ENCODE measurements at regions not wholly inside any gene's neighbourhood (a gene's known extent, or its start where the extent isn't known, plus 50 kb on each side); places are given as distances from the start of the nearest gene placed in this dataset.

GRCh38 chr1:186761358-186761757 lies 67.4 kb upstream of the PLA2G4A start:
- Histone ChIP-seq H3K14ac (ENCODE audit: insufficient read length) (no peak overlapping the region), H2AK5ac (ENCODE audit: low read depth, low read length) (no peak overlapping the region), H3K4me1 (replicated peaks in 1 of 4; ENCODE audit: control insufficient read depth in 3 of 4, insufficient read depth in 4 of 4, low read length in 3 of 4) (peaks cover 0 to 3% (median 0%) of the 10 kb centered on the region in 4 experiments; a peak in 1 of 7 replicates), H3K36me3 (ENCODE audit: control insufficient read depth in 2 of 4, insufficient read depth in 4 of 4, low read length in 3 of 4) (no peaks in the 10 kb centered on the region), H3K4ac (replicated peaks; ENCODE audit: insufficient read length, low read depth, low read length) (no peak overlapping the region), H2AFZ (ENCODE audit: low read length) (no peak overlapping the region), H2BK5ac (ENCODE audit: low read depth, low read length) (no peak overlapping the region), H4K8ac (ENCODE audit: extremely low read depth, insufficient read depth, low read length) (no peak overlapping the region), H4K20me1 (replicated peaks in 1 of 2; ENCODE audit: control insufficient read depth in 1 of 2, insufficient read depth in 2 of 2, low read length in 2 of 2) (no peaks in the 10 kb centered on the region), H3K4me3 (ENCODE audit: extremely low read depth in 1 of 4, insufficient read depth in 2 of 4, low read depth in 3 of 4, low read length in 4 of 4) (no peak overlapping the region), H3K79me2 (ENCODE audit: control insufficient read depth in 1 of 2, insufficient read depth in 2 of 2, low read length in 2 of 2) (no peaks in the 10 kb centered on the region), H3K4me2 (ENCODE audit: insufficient read depth in 1 of 2, low read depth in 2 of 2, low read length in 2 of 2) (no peak overlapping the region), H4K91ac (replicated peaks; ENCODE audit: insufficient read length, low read length) (no peak overlapping the region), H3K18ac (ENCODE audit: extremely low read depth, low read length) (no peak overlapping the region), H4K5ac (ENCODE audit: insufficient read length, low read depth, low read length) (no peak overlapping the region), H3K9ac (replicated peaks in 1 of 4; ENCODE audit: extremely low read depth in 1 of 4, low read depth in 3 of 4, low read length in 3 of 4) (no peak overlapping the region), H2BK12ac (ENCODE audit: low read depth, low read length) (no peak overlapping the region), H3K23ac (ENCODE audit: insufficient read length) (no peak overlapping the region), H2BK120ac (replicated peaks; ENCODE audit: low read depth, low read length) (no peak overlapping the region), H3K56ac (replicated peaks; ENCODE audit: insufficient read length, low read depth, low read length) (no peak overlapping the region), H3K27ac (ENCODE audit: low read depth, low read length) (no peak overlapping the region), H2BK15ac (ENCODE audit: low read length) (no peak overlapping the region), H3K9me3 (ENCODE audit: insufficient read depth in 2 of 2, low read depth in 1 of 2, low read length in 1 of 2) (no peaks in the 10 kb centered on the region), H2BK20ac (ENCODE audit: low read length) (no peak overlapping the region), H3K79me1 (ENCODE audit: low read depth, low read length) (no peaks in the 10 kb centered on the region), H3K27me3 (replicated peaks in 1 of 4; ENCODE audit: control insufficient read depth in 3 of 4, extremely low read depth in 1 of 4, insufficient read depth in 3 of 4, low read length in 3 of 4) (no peaks in the 10 kb centered on the region), H3K23me2 (ENCODE audit: low read depth, low read length) (no peaks in the 10 kb centered on the region)
- DNase-seq (ENCODE audit: low read depth in 1 of 2, low spot score in 2 of 2) (no peak), FAIRE-seq (no peak)
- CTCF ChIA-PET (ENCODE audit: partially characterized antibody) = interaction anchor here (0.9 kb wide), 1 partner anchor 13 kb away, joined by 4 read pairs; no protein-coding TSS in a partner anchor
- POLR2A ChIA-PET (ENCODE audit: partially characterized antibody) = no interaction called here
- TF ChIP-seq CTCF (IDR thresholded peaks at IDR 0.05; ENCODE audit: control extremely low read depth in 1 of 3, insufficient read depth in 1 of 3, low read depth in 1 of 3, low read length in 3 of 3) = no peak
- no peak for TF ChIP-seq CTBP2 (IDR thresholded peaks at IDR 0.05; ENCODE audit: borderline replicate concordance, insufficient read depth, insufficient read length, low read length)
- TF ChIP-seq SIRT6 (IDR thresholded peaks at IDR 0.05; ENCODE audit: low read length) = no peak
- TF ChIP-seq MAX (IDR thresholded peaks at IDR 0.05) = no peak
- no peak for TF ChIP-seq ZNF274 (IDR thresholded peaks at IDR 0.05; ENCODE audit: borderline replicate concordance, extremely low read depth, low read length)
- no peak for TF ChIP-seq POLR2A (IDR thresholded peaks at IDR 0.05; ENCODE audit: control extremely low read depth in 1 of 2, low read depth in 2 of 2, low read length in 2 of 2)
- no peak for TF ChIP-seq ATF2 (IDR thresholded peaks at IDR 0.05; ENCODE audit: low read length)
- no peak for TF ChIP-seq CREB1 (IDR thresholded peaks at IDR 0.05)
- no peak for TF ChIP-seq SAP30 (IDR thresholded peaks at IDR 0.05; ENCODE audit: insufficient read depth, insufficient replicate concordance, low read length)
- TF ChIP-seq HDAC6 (IDR thresholded peaks at IDR 0.05; ENCODE audit: low read depth, low read length) = no peak
- TF ChIP-seq BCL11A (IDR thresholded peaks at IDR 0.05; ENCODE audit: low read depth in 2 of 2, low read length in 2 of 2) = no peak
- TF ChIP-seq KDM1A (IDR thresholded peaks at IDR 0.05; ENCODE audit: borderline replicate concordance, low read length) = no peak

All from H1 (cell line).